ENCODE measurements at regions not wholly inside any gene's neighbourhood (a gene's known extent, or its start where the extent isn't known, plus 50 kb on each side); places are given as distances from the start of the nearest gene placed in this dataset.

DNA sequence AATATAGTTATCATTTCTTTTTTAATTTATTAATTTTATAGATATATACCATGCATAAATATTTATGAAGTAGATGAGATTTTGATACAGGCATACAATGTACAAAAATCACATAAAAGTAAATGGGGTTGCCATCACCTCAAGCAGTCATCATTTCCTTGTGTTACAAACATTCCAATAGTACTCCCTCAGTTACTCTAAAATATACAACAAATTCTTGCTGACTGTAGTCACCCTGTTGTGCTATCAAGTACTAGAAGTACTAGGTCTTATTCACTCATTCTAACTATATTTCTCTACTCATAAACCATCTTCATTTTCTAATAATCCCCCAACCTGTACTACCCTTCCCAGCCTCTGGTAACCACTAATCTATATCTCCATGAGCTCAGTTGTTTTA, 432.6 kb upstream of the SYT1 start:
- TF ChIP-seq EZH2 (IDR thresholded peaks at IDR 0.05; ENCODE audit: borderline replicate concordance, low read length), result no peak
- TF ChIP-seq, protein P1, sequence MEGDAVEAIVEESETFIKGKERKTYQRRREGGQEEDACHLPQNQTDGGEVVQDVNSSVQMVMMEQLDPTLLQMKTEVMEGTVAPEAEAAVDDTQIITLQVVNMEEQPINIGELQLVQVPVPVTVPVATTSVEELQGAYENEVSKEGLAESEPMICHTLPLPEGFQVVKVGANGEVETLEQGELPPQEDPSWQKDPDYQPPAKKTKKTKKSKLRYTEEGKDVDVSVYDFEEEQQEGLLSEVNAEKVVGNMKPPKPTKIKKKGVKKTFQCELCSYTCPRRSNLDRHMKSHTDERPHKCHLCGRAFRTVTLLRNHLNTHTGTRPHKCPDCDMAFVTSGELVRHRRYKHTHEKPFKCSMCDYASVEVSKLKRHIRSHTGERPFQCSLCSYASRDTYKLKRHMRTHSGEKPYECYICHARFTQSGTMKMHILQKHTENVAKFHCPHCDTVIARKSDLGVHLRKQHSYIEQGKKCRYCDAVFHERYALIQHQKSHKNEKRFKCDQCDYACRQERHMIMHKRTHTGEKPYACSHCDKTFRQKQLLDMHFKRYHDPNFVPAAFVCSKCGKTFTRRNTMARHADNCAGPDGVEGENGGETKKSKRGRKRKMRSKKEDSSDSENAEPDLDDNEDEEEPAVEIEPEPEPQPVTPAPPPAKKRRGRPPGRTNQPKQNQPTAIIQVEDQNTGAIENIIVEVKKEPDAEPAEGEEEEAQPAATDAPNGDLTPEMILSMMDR (conservative IDR thresholded peaks at IDR 0.05 in 1 of 2, IDR thresholded peaks at IDR 0.05 in 1 of 2; ENCODE audit: extremely low read depth in 1 of 2, insufficient read depth in 1 of 2, low read depth in 1 of 2, low read length in 2 of 2), result no peak

Measured in mammary epithelial cell (primary cell).